ENCODE measurements at regions not wholly inside any gene's neighbourhood (a gene's known extent, or its start where the extent isn't known, plus 50 kb on each side); places are given as distances from the start of the nearest gene placed in this dataset.

DNA sequence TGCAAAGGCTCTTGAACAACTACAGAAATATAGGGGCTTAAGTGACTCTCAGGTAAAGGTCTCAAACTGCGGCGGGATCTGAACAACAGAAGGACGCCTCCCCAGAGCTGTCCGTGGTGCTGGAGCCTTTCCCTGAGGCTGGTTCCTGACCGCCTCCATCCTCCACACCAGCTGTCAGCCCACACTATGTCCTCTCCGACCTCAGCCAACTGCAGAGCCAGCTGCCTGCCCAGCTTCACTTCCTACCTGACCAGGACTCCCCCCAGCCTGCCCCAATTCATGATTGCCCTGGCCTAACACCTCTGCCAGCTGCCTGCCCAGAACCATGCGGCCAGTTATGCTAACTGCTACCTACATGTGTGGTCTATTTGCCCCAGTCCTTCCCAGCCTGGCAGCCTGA lies 63.6 kb upstream of the ZC3H12A start:
- no peak for TF ChIP-seq EZH2phosphoT487 (IDR thresholded peaks at IDR 0.05; ENCODE audit: insufficient read depth, low read depth)
- TF ChIP-seq EZH2 (IDR thresholded peaks at IDR 0.05; ENCODE audit: insufficient read depth, poor library complexity, severe bottlenecking), result no peak
